Keratinocyte (primary cell): ENCODE measurements at regions not wholly inside any gene's neighbourhood (a gene's known extent, or its start where the extent isn't known, plus 50 kb on each side); places are given as distances from the start of the nearest gene placed in this dataset.

Experiments used
- DNase-seq: peaks from one replicate; pipeline ENCODE4 v3.0.0-alpha.2; 2011; ENCODE audit warnings: low read depth, missing footprints, low spot score
- FAIRE-seq: peaks from 2 replicates; lab custom pipeline; 2011; peaks lifted over from hg19 to GRCh38; lab: Jason Lieb, UNC
- H2AFZ ChIP-seq: 2 replicates; pipeline ENCODE4 v1.6.0; 2012; ENCODE audit warnings: low read length, control low read depth, inconsistent platforms; ENCODE audit not compliant: control insufficient read depth
- H3K27ac ChIP-seq: 2 replicates; pipeline ENCODE4 v1.5.1; 2011; ENCODE audit warnings: low read length; ENCODE audit not compliant: control insufficient read depth, insufficient read depth
- H3K27me3 ChIP-seq: 3 replicates; pipeline ENCODE4 v1.6.0; 2011; ENCODE audit warnings: low read length; ENCODE audit not compliant: control insufficient read depth, insufficient read depth; ENCODE audit errors: extremely low read depth
- H3K36me3 ChIP-seq, 2 experiments: 2 replicates in 1 of 2; 3 replicates in 1 of 2; pipeline ENCODE4 v1.5.1; 2011; ENCODE audit warnings: low read length in 2 of 2, mild to moderate bottlenecking in 1 of 2; ENCODE audit not compliant: control insufficient read depth in 2 of 2, insufficient read depth in 2 of 2; ENCODE audit errors: extremely low read depth in 1 of 2
- H3K4me1 ChIP-seq: 3 replicates; pipeline ENCODE4 v1.5.1; 2011; ENCODE audit warnings: low read length; ENCODE audit not compliant: control insufficient read depth, insufficient read depth; ENCODE audit errors: extremely low read depth
- H3K4me2 ChIP-seq: 3 replicates; pipeline ENCODE4 v1.6.0; 2011; ENCODE audit warnings: low read depth, low read length; ENCODE audit not compliant: control insufficient read depth, insufficient read depth; ENCODE audit errors: extremely low read depth
- H3K4me3 ChIP-seq, 3 experiments: fragments of 200-600 bp in 1 of 3; sonication (generic) in 1 of 3; 2 replicates in 2 of 3; 3 replicates in 1 of 3; pipeline ENCODE4 v1.5.1; 2011 to 2016; ENCODE audit warnings: low read length in 3 of 3, mild to moderate bottlenecking in 3 of 3, control low read depth in 2 of 3, inconsistent platforms in 1 of 3, low read depth in 1 of 3, mixed read lengths in 1 of 3, mixed run types in 1 of 3, moderate library complexity in 1 of 3; ENCODE audit not compliant: control insufficient read depth in 2 of 3, insufficient read depth in 2 of 3; ENCODE audit errors: extremely low read depth in 1 of 3
- H3K79me2 ChIP-seq: 2 replicates; pipeline ENCODE4 v1.6.0; 2012; ENCODE audit warnings: low read length; ENCODE audit not compliant: control insufficient read depth, insufficient read depth
- H3K9ac ChIP-seq: 3 replicates; pipeline ENCODE4 v1.6.0; 2011; ENCODE audit warnings: low read length; ENCODE audit not compliant: control insufficient read depth, insufficient read depth; ENCODE audit errors: extremely low read depth
- H3K9me1 ChIP-seq: 3 replicates; pipeline ENCODE4 v1.6.0; 2011; ENCODE audit warnings: low read length; ENCODE audit not compliant: control insufficient read depth, insufficient read depth; ENCODE audit errors: extremely low read depth
- H3K9me3 ChIP-seq: 2 replicates; pipeline ENCODE4 v1.5.1; 2012; ENCODE audit warnings: low read depth, low read length; ENCODE audit not compliant: control insufficient read depth
- H4K20me1 ChIP-seq: 3 replicates; pipeline ENCODE4 v1.6.0; 2011; ENCODE audit warnings: low read length; ENCODE audit not compliant: control insufficient read depth, insufficient read depth; ENCODE audit errors: extremely low read depth
- EZH2 ChIP-seq: IDR thresholded peaks from one replicate; pipeline ENCODE4 v1.6.1; 2012; ENCODE audit warnings: inconsistent platforms, mild to moderate bottlenecking, low read length, moderate library complexity
- dilution Hi-C: fragments of 300-500 bp; cut with MboI; formaldehyde crosslinking; loops from one replicate; pipeline ENCODE4 v1.7.0; 2020; ENCODE audit warnings: low sequenced_read_pairs; ENCODE audit not compliant: extremely low pct_ligation_motif_present
- TF ChIP-seq, protein P1 (sequence below), 3 experiments: IDR thresholded peaks in 1 of 3; conservative IDR thresholded peaks in 1 of 3; optimal IDR thresholded peaks in 1 of 3; 2 replicates in 2 of 3; 3 replicates in 1 of 3; pipeline versions ENCODE3 to v1.5.1; 2011; ENCODE audit warnings: low read length in 3 of 3, mild to moderate bottlenecking in 3 of 3, moderate library complexity in 2 of 3, control low read depth in 1 of 3, inconsistent platforms in 1 of 3; ENCODE audit not compliant: insufficient read depth in 2 of 3; ENCODE audit errors: extremely low read depth in 1 of 3

GRCh38 chr10:128660726-128661125 is 534.5 kb upstream of the MKI67 start:
- Histone ChIP-seq H3K4me2 (no peak overlapping the region), H3K27ac (no peak overlapping the region), H2AFZ (no peak overlapping the region), H3K4me3 (no peak overlapping the region), H3K9me3 (no peaks in the 10 kb centered on the region), H3K79me2 (no peaks in the 10 kb centered on the region), H3K36me3 (no peaks in the 10 kb centered on the region), H4K20me1 (no peaks in the 10 kb centered on the region), H3K27me3 (no peaks in the 10 kb centered on the region), H3K4me1 (no peaks in the 10 kb centered on the region), H3K9ac (no peak overlapping the region), H3K9me1 (no peaks in the 10 kb centered on the region)
- DNase-seq (no peak), FAIRE-seq (no peak)
- no peak for TF ChIP-seq EZH2
- TF ChIP-seq, protein P1, sequence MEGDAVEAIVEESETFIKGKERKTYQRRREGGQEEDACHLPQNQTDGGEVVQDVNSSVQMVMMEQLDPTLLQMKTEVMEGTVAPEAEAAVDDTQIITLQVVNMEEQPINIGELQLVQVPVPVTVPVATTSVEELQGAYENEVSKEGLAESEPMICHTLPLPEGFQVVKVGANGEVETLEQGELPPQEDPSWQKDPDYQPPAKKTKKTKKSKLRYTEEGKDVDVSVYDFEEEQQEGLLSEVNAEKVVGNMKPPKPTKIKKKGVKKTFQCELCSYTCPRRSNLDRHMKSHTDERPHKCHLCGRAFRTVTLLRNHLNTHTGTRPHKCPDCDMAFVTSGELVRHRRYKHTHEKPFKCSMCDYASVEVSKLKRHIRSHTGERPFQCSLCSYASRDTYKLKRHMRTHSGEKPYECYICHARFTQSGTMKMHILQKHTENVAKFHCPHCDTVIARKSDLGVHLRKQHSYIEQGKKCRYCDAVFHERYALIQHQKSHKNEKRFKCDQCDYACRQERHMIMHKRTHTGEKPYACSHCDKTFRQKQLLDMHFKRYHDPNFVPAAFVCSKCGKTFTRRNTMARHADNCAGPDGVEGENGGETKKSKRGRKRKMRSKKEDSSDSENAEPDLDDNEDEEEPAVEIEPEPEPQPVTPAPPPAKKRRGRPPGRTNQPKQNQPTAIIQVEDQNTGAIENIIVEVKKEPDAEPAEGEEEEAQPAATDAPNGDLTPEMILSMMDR (optimal IDR thresholded peaks at IDR 0.05 in 1 of 3, IDR thresholded peaks at IDR 0.05 in 1 of 3, conservative IDR thresholded peaks at IDR 0.05 in 1 of 3; ENCODE audit: extremely low read depth in 1 of 3, insufficient read depth in 2 of 3, low read length in 3 of 3): no peak
- dilution Hi-C loops: no loop called here

- no peaks in the 10 kb centered on the region for H3K36me3 ChIP-seq
- H3K9ac ChIP-seq: no peak overlapping the region
- TF ChIP-seq, protein P1 (optimal IDR thresholded peaks at IDR 0.05 in 1 of 3, IDR thresholded peaks at IDR 0.05 in 1 of 3, conservative IDR thresholded peaks at IDR 0.05 in 1 of 3; ENCODE audit: extremely low read depth in 1 of 3, insufficient read depth in 2 of 3, low read length in 3 of 3): no peak
- no peak for TF ChIP-seq EZH2
- no peak overlapping the region for H3K27ac ChIP-seq
- DNase-seq: no peak
- no peak for FAIRE-seq
- no peaks in the 10 kb centered on the region for H3K9me1 ChIP-seq
- no peaks in the 10 kb centered on the region for H3K9me3 ChIP-seq
- no peaks in the 10 kb centered on the region for H3K79me2 ChIP-seq
- H4K20me1 ChIP-seq: no peaks in the 10 kb centered on the region
- dilution Hi-C loops: no loop called here
- H3K4me3 ChIP-seq: no peak overlapping the region
- no peak overlapping the region for H2AFZ ChIP-seq
- no peaks in the 10 kb centered on the region for H3K27me3 ChIP-seq
- H3K4me2 ChIP-seq: no peak overlapping the region
- no peaks in the 10 kb centered on the region for H3K4me1 ChIP-seq
Observed at GRCh38 chr10:128661404-128662197, 535.4 kb upstream of the MKI67 start.
